ENCODE measurements at regions not wholly inside any gene's neighbourhood (a gene's known extent, or its start where the extent isn't known, plus 50 kb on each side); places are given as distances from the start of the nearest gene placed in this dataset.

- no peak overlapping the region for H3K27ac ChIP-seq (ENCODE audit: low read length in 2 of 2)
- H3K27ac Mint-ChIP-seq: no peak overlapping the region
- H3K9me3 Mint-ChIP-seq (ENCODE audit: insufficient read depth): no peaks in the 10 kb centered on the region
- no peaks in the 10 kb centered on the region for H3K4me1 Mint-ChIP-seq
- no peak for DNase-seq
- peaks cover 0 to 2% (median 0%) of the 10 kb centered on the region in 4 experiments for H3K27me3 ChIP-seq (replicated peaks in 1 of 4; ENCODE audit: control extremely low read depth in 1 of 4, control insufficient read depth in 3 of 4, insufficient read depth in 4 of 4, low read length in 3 of 4)
- WGBS (ENCODE audit: insufficient coverage): 83% methylated on average over 1 of the region's 9 CpGs
- no peak for ATAC-seq (ENCODE audit: low read depth)
- intact Hi-C loops (cut with micrococcal nuclease): no loop called here
- no peak overlapping the region for H3K4me3 ChIP-seq (ENCODE audit: control extremely low read depth in 1 of 5, extremely low read depth in 1 of 5, insufficient read depth in 1 of 5, low read depth in 2 of 5, low read length in 4 of 5)
- H3K9me3 ChIP-seq (ENCODE audit: control extremely low read depth in 1 of 3, control insufficient read depth in 2 of 3, insufficient read depth in 1 of 3, low read length in 2 of 3): no peaks in the 10 kb centered on the region
- no peaks in the 10 kb centered on the region for H3K79me2 ChIP-seq (ENCODE audit: control insufficient read depth, insufficient read depth, low read length)
- H4K20me1 ChIP-seq (ENCODE audit: control insufficient read depth, insufficient read depth, low read length, poor library complexity, severe bottlenecking): no peaks in the 10 kb centered on the region
- TF ChIP-seq CTCF (IDR thresholded peaks at IDR 0.05): no peak
- no peak for TF ChIP-seq EZH2 (IDR thresholded peaks at IDR 0.05; ENCODE audit: borderline replicate concordance, insufficient read depth, low read depth, low read length, poor library complexity, severe bottlenecking)
- H3K4me1 ChIP-seq (ENCODE audit: control insufficient read depth in 2 of 2, insufficient read depth in 2 of 2, low read length in 2 of 2): no peaks in the 10 kb centered on the region
- H3K27me3 Mint-ChIP-seq: peaks cover 32% of the 10 kb centered on the region
- no peaks in the 10 kb centered on the region for H3K36me3 ChIP-seq (replicated peaks in 1 of 2; ENCODE audit: control extremely low read depth in 1 of 2, control insufficient read depth in 1 of 2, extremely low read depth in 1 of 2, insufficient read depth in 2 of 2, low read length in 1 of 2)
- CTCF ChIA-PET: no interaction called here
- no peak overlapping the region for H3K4me3 Mint-ChIP-seq
- POLR2A ChIA-PET: no interaction called here
- no peak overlapping the region for H3K4me2 ChIP-seq (replicated peaks; ENCODE audit: low read depth, low read length, poor library complexity, severe bottlenecking)
- no peak overlapping the region for H2AFZ ChIP-seq (ENCODE audit: insufficient read depth, low read depth, low read length, poor library complexity, severe bottlenecking)
- no peak overlapping the region for H3K9ac ChIP-seq (ENCODE audit: low read length)
Measured at GRCh38 chr7:25359471-25360059, 131.3 kb upstream of the NPVF start.

GRCh38 chr7:25360451-25360850, 132.2 kb upstream of the NPVF start:
- no peak overlapping the region for H3K4me3 ChIP-seq (ENCODE audit: control extremely low read depth in 1 of 5, extremely low read depth in 1 of 5, insufficient read depth in 1 of 5, low read depth in 2 of 5, low read length in 4 of 5)
- CTCF ChIA-PET: no interaction called here
- H3K27ac Mint-ChIP-seq: no peak overlapping the region
- H4K20me1 ChIP-seq (ENCODE audit: control insufficient read depth, insufficient read depth, low read length, poor library complexity, severe bottlenecking): no peaks in the 10 kb centered on the region
- intact Hi-C loops (cut with micrococcal nuclease): no loop called here
- POLR2A ChIA-PET: no interaction called here
- H3K79me2 ChIP-seq (ENCODE audit: control insufficient read depth, insufficient read depth, low read length): no peaks in the 10 kb centered on the region
- ATAC-seq (ENCODE audit: low read depth): no peak
- no peak overlapping the region for H3K9ac ChIP-seq (ENCODE audit: low read length)
- peaks cover 32% of the 10 kb centered on the region for H3K27me3 Mint-ChIP-seq
- no peaks in the 10 kb centered on the region for H3K4me1 Mint-ChIP-seq
- TF ChIP-seq EZH2 (IDR thresholded peaks at IDR 0.05; ENCODE audit: borderline replicate concordance, insufficient read depth, low read depth, low read length, poor library complexity, severe bottlenecking): no peak
- no peak for TF ChIP-seq CTCF (IDR thresholded peaks at IDR 0.05)
- H3K9me3 Mint-ChIP-seq (ENCODE audit: insufficient read depth): no peaks in the 10 kb centered on the region
- H2AFZ ChIP-seq (ENCODE audit: insufficient read depth, low read depth, low read length, poor library complexity, severe bottlenecking): no peak overlapping the region
- H3K27me3 ChIP-seq (replicated peaks in 1 of 4; ENCODE audit: control extremely low read depth in 1 of 4, control insufficient read depth in 3 of 4, insufficient read depth in 4 of 4, low read length in 3 of 4): peaks cover 0 to 2% (median 0%) of the 10 kb centered on the region in 4 experiments
- H3K27ac ChIP-seq (ENCODE audit: low read length in 2 of 2): no peak overlapping the region
- H3K4me2 ChIP-seq (replicated peaks; ENCODE audit: low read depth, low read length, poor library complexity, severe bottlenecking): no peak overlapping the region
- H3K9me3 ChIP-seq (ENCODE audit: control extremely low read depth in 1 of 3, control insufficient read depth in 2 of 3, insufficient read depth in 1 of 3, low read length in 2 of 3): no peaks in the 10 kb centered on the region
- H3K36me3 ChIP-seq (replicated peaks in 1 of 2; ENCODE audit: control extremely low read depth in 1 of 2, control insufficient read depth in 1 of 2, extremely low read depth in 1 of 2, insufficient read depth in 2 of 2, low read length in 1 of 2): no peaks in the 10 kb centered on the region
- WGBS (ENCODE audit: insufficient coverage): 100% methylated on average over 1 of the region's 2 CpGs
- DNase-seq: no peak
- no peaks in the 10 kb centered on the region for H3K4me1 ChIP-seq (ENCODE audit: control insufficient read depth in 2 of 2, insufficient read depth in 2 of 2, low read length in 2 of 2)
- no peak overlapping the region for H3K4me3 Mint-ChIP-seq
